ENCODE measurements at regions not wholly inside any gene's neighbourhood (a gene's known extent, or its start where the extent isn't known, plus 50 kb on each side); places are given as distances from the start of the nearest gene placed in this dataset.

- no peak for DNase-seq (ENCODE audit: low spot score)
- intact Hi-C loops (cut with DNase I) = no loop called here
- 20% methylated on average over 3 of the region's 3 CpGs for whole genome bisulfite sequencing
- Histone ChIP-seq H3K27me3 (replicated peaks; ENCODE audit: insufficient read depth) (no peaks in the 10 kb centered on the region), H3K9me3 (no peaks in the 10 kb centered on the region), H3K36me3 (no peaks in the 10 kb centered on the region), H3K4me1 (replicated peaks) (no peaks in the 10 kb centered on the region), H3K27ac (no peak overlapping the region), H3K4me3 (no peak overlapping the region)
- TF ChIP-seq, protein P1, sequence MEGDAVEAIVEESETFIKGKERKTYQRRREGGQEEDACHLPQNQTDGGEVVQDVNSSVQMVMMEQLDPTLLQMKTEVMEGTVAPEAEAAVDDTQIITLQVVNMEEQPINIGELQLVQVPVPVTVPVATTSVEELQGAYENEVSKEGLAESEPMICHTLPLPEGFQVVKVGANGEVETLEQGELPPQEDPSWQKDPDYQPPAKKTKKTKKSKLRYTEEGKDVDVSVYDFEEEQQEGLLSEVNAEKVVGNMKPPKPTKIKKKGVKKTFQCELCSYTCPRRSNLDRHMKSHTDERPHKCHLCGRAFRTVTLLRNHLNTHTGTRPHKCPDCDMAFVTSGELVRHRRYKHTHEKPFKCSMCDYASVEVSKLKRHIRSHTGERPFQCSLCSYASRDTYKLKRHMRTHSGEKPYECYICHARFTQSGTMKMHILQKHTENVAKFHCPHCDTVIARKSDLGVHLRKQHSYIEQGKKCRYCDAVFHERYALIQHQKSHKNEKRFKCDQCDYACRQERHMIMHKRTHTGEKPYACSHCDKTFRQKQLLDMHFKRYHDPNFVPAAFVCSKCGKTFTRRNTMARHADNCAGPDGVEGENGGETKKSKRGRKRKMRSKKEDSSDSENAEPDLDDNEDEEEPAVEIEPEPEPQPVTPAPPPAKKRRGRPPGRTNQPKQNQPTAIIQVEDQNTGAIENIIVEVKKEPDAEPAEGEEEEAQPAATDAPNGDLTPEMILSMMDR (IDR thresholded peaks at IDR 0.05) = no peak
- TF ChIP-seq POLR2A (IDR thresholded peaks at IDR 0.05) (no peak), POLR2AphosphoS5 (IDR thresholded peaks at IDR 0.05) (no peak)
These were observed 64.7 kb downstream of the HYCC1 start for GRCh38 chr7:22949221-22949620.

DNA sequence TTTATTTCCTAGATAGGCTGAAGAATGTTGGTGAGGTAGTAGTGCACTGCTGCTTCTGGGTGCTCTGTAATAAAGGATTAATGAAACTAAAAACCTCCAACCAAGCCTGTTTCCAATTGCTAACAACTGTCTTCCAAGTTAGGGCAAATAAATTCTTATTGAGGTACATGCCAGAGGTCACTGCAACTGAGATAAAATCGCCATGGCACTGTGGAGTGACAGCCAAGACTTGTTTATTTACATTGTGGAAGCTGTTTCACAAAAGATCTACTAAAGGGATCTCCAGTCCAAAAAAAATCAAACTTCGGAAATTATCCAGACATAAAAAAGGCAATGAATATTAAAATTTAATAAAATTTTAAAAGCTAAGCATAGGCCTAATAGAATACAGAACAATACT, 65.2 kb downstream of the HYCC1 start:
- H3K27me3 ChIP-seq (replicated peaks; ENCODE audit: insufficient read depth) = no peaks in the 10 kb centered on the region
- H3K36me3 ChIP-seq = no peaks in the 10 kb centered on the region
- H3K4me3 ChIP-seq = no peak overlapping the region
- 40% methylated on average over 2 of the region's 2 CpGs for WGBS
- H3K4me1 ChIP-seq (replicated peaks) = no peaks in the 10 kb centered on the region
- DNase-seq (ENCODE audit: low spot score) = no peak
- H3K27ac ChIP-seq = no peak overlapping the region
- no peaks in the 10 kb centered on the region for H3K9me3 ChIP-seq
- intact Hi-C loops (cut with DNase I) = no loop called here
- no peak for TF ChIP-seq POLR2A (IDR thresholded peaks at IDR 0.05)
- TF ChIP-seq, protein P1 (IDR thresholded peaks at IDR 0.05) = no peak
- no peak for TF ChIP-seq POLR2AphosphoS5 (IDR thresholded peaks at IDR 0.05)

- no peak for DNase-seq (ENCODE audit: low spot score)
- intact Hi-C loops (cut with DNase I) = no loop called here
- 84% methylated on average over 6 of the region's 6 CpGs for WGBS
- Histone ChIP-seq H3K27ac (no peak overlapping the region), H3K9me3 (no peaks in the 10 kb centered on the region), H3K36me3 (no peaks in the 10 kb centered on the region), H3K4me3 (no peak overlapping the region), H3K4me1 (replicated peaks) (no peaks in the 10 kb centered on the region), H3K27me3 (replicated peaks; ENCODE audit: insufficient read depth) (no peaks in the 10 kb centered on the region)
- TF ChIP-seq, protein P1 (IDR thresholded peaks at IDR 0.05) = no peak
- TF ChIP-seq POLR2A (IDR thresholded peaks at IDR 0.05) (no peak), POLR2AphosphoS5 (IDR thresholded peaks at IDR 0.05) (no peak)
These were observed 68.3 kb downstream of the HYCC1 start for GRCh38 chr7:22945584-22945983.

- Histone ChIP-seq H3K36me3 (no peaks in the 10 kb centered on the region), H3K4me1 (replicated peaks) (no peaks in the 10 kb centered on the region), H3K27ac (no peak overlapping the region), H3K27me3 (replicated peaks; ENCODE audit: insufficient read depth) (no peaks in the 10 kb centered on the region), H3K9me3 (no peaks in the 10 kb centered on the region), H3K4me3 (no peak overlapping the region)
- no peak for DNase-seq (ENCODE audit: low spot score)
- TF ChIP-seq, protein P1 (IDR thresholded peaks at IDR 0.05) = no peak
- no peak for TF ChIP-seq POLR2A (IDR thresholded peaks at IDR 0.05)
- no peak for TF ChIP-seq POLR2AphosphoS5 (IDR thresholded peaks at IDR 0.05)
- 67% methylated on average over 2 of the region's 2 CpGs for WGBS
- intact Hi-C loops (cut with DNase I) = no loop called here
These were observed 69.4 kb downstream of the HYCC1 start for GRCh38 chr7:22944510-22944909.

- intact Hi-C loops (cut with DNase I) = no loop called here
- no peak for DNase-seq (ENCODE audit: low spot score)
- Histone ChIP-seq H3K4me1 (replicated peaks) (no peaks in the 10 kb centered on the region), H3K4me3 (no peak overlapping the region), H3K9me3 (no peaks in the 10 kb centered on the region), H3K27me3 (replicated peaks; ENCODE audit: insufficient read depth) (no peaks in the 10 kb centered on the region), H3K36me3 (no peaks in the 10 kb centered on the region), H3K27ac (no peak overlapping the region)
- TF ChIP-seq, protein P1 (IDR thresholded peaks at IDR 0.05) = no peak
- no peak for TF ChIP-seq POLR2AphosphoS5 (IDR thresholded peaks at IDR 0.05)
- no peak for TF ChIP-seq POLR2A (IDR thresholded peaks at IDR 0.05)
- WGBS = 36% methylated on average over 6 of the region's 6 CpGs
These were observed 69.9 kb downstream of the HYCC1 start for GRCh38 chr7:22944022-22944421.
